Nephron (organoid): ENCODE measurements at regions not wholly inside any gene's neighbourhood (a gene's known extent, or its start where the extent isn't known, plus 50 kb on each side); places are given as distances from the start of the nearest gene placed in this dataset.
"Not testable (repeated sequence)": the region's sequence is repeated elsewhere in the genome, so short reads cannot be mapped to it uniquely, and the experiment has no call there.

ENCODE experiments used
- H3K27ac Mint-ChIP-seq, 3 experiments: 2 replicates each; pipeline ENCODE4 v1.8.0; 2020; ENCODE audit warnings: mixed read lengths in 3 of 3, mild to moderate bottlenecking in 2 of 3, moderate library complexity in 1 of 3
- H3K27me3 Mint-ChIP-seq: 2 replicates; pipeline ENCODE4 v1.8.0; 2021; ENCODE audit warnings: low read depth, mild to moderate bottlenecking, moderate library complexity, mixed read lengths
- H3K36me3 Mint-ChIP-seq: 2 replicates; pipeline ENCODE4 v1.8.0; 2020; ENCODE audit warnings: low read depth, mixed read lengths
- H3K4me1 Mint-ChIP-seq: 2 replicates; pipeline ENCODE4 v1.8.0; 2020; ENCODE audit warnings: mixed read lengths
- H3K4me3 Mint-ChIP-seq, 3 experiments: 2 replicates each; pipeline ENCODE4 v1.8.0; 2020; ENCODE audit warnings: mild to moderate bottlenecking in 3 of 3, mixed read lengths in 3 of 3, moderate library complexity in 2 of 3
- H3K9me3 Mint-ChIP-seq: 2 replicates; pipeline ENCODE4 v1.8.0; 2020; ENCODE audit warnings: mixed read lengths
- TF ChIP-seq, protein P1 (sequence below), 3 experiments: fragments of 200-600 bp; sonication (generic); IDR thresholded peaks; one replicate each; pipeline ENCODE4 v1.5.0; 2021; ENCODE audit warnings: antibody characterized with exemption in 3 of 3; ENCODE audit not compliant: unreplicated experiment in 3 of 3

- Mint-ChIP-seq H3K4me1 (no peaks in the 10 kb centered on the region), H3K4me3 (no peak overlapping the region), H3K36me3 (peaks cover 10% of the 10 kb centered on the region), H3K9me3 (peaks cover 49% of the 10 kb centered on the region), H3K27me3 (no peaks in the 10 kb centered on the region), H3K27ac (no peak overlapping the region)
- TF ChIP-seq, protein P1, sequence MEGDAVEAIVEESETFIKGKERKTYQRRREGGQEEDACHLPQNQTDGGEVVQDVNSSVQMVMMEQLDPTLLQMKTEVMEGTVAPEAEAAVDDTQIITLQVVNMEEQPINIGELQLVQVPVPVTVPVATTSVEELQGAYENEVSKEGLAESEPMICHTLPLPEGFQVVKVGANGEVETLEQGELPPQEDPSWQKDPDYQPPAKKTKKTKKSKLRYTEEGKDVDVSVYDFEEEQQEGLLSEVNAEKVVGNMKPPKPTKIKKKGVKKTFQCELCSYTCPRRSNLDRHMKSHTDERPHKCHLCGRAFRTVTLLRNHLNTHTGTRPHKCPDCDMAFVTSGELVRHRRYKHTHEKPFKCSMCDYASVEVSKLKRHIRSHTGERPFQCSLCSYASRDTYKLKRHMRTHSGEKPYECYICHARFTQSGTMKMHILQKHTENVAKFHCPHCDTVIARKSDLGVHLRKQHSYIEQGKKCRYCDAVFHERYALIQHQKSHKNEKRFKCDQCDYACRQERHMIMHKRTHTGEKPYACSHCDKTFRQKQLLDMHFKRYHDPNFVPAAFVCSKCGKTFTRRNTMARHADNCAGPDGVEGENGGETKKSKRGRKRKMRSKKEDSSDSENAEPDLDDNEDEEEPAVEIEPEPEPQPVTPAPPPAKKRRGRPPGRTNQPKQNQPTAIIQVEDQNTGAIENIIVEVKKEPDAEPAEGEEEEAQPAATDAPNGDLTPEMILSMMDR (IDR thresholded peaks at IDR 0.05; ENCODE audit: unreplicated experiment in 3 of 3) = no peak
These were observed 761.1 kb downstream of the TMEM121 start for GRCh38 chr14:106287506-106287905.

DNA sequence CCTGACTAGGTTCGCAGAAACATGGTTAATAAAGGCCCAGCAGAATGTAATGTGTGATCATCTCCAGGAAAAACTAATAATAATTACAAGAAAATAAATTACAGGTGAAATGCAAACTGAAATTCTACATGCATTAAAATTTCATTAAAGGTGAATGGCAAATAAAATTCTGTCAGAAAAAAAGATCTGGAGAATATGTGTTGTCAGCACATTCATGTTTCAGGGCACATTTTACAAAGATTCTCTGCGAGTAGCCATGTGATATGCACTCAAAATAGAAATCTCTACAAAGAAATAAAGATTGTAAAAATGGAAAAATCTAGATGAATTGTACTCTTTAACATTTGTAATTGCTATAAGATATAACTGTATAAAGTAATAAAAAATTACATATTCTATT, 765.2 kb downstream of the TMEM121 start:
- peaks cover 53% of the 10 kb centered on the region for H3K9me3 Mint-ChIP-seq
- no peaks in the 10 kb centered on the region for H3K4me1 Mint-ChIP-seq
- H3K27me3 Mint-ChIP-seq = no peaks in the 10 kb centered on the region
- TF ChIP-seq, protein P1 (IDR thresholded peaks at IDR 0.05; ENCODE audit: unreplicated experiment in 3 of 3) = no peak
- H3K36me3 Mint-ChIP-seq = peaks cover 10% of the 10 kb centered on the region
- no peak overlapping the region for H3K4me3 Mint-ChIP-seq
- no peak overlapping the region for H3K27ac Mint-ChIP-seq

DNA sequence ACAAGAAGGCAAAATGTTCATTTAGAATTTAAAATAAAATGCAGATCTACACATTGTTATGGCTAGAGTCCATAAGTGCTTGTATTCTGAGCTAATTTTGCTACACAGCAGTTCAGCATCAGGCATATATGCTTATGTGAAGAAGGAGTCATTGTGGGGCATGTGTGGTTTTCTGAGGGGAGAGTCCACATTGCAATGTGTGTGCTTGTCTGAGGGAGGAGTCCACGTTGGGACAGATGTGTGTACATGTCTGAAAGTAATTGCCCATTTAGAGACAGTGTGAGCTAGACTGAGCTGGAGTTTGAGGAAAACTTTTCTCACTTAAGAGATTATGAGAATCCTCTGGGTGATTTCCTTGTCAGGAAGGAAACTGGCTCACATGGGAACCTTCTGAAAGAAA, 767.9 kb downstream of the TMEM121 start:
- no peaks in the 10 kb centered on the region for H3K4me1 Mint-ChIP-seq
- TF ChIP-seq, protein P1 (IDR thresholded peaks at IDR 0.05; ENCODE audit: unreplicated experiment in 3 of 3) = no peak
- H3K4me3 Mint-ChIP-seq = no peak overlapping the region

GRCh38 chr14:106300951-106301510, 774.6 kb downstream of the TMEM121 start:
- H3K27ac Mint-ChIP-seq, H3K4me3 Mint-ChIP-seq, H3K36me3 Mint-ChIP-seq: not testable (repeated sequence)

More for the DNA sequence above, 767.9 kb downstream of the TMEM121 start:
- Mint-ChIP-seq H3K27ac (no peak overlapping the region), H3K9me3 (peaks cover 56% of the 10 kb centered on the region), H3K36me3 (peaks cover 6% of the 10 kb centered on the region), H3K27me3 (no peaks in the 10 kb centered on the region)

GRCh38 chr14:106301609-106302008, 775.2 kb downstream of the TMEM121 start:
- not testable (repeated sequence) for H3K4me3 Mint-ChIP-seq, H3K27me3 Mint-ChIP-seq, H3K36me3 Mint-ChIP-seq, H3K27ac Mint-ChIP-seq, H3K4me1 Mint-ChIP-seq
- H3K9me3 Mint-ChIP-seq = peaks cover 45% of the 10 kb centered on the region

More at GRCh38 chr14:106300951-106301510, 774.6 kb downstream of the TMEM121 start:
- H3K27me3 Mint-ChIP-seq, H3K4me1 Mint-ChIP-seq: not testable (repeated sequence)
- H3K9me3 Mint-ChIP-seq = peaks cover 46% of the 10 kb centered on the region

- Mint-ChIP-seq H3K27me3 (no peaks in the 10 kb centered on the region), H3K27ac (no peak overlapping the region), H3K9me3 (peaks cover 41% of the 10 kb centered on the region), H3K4me3 (no peak overlapping the region), H3K36me3 (no peaks in the 10 kb centered on the region), H3K4me1 (no peaks in the 10 kb centered on the region)
- TF ChIP-seq, protein P1 (IDR thresholded peaks at IDR 0.05; ENCODE audit: unreplicated experiment in 3 of 3) = no peak
These were observed 776.3 kb downstream of the TMEM121 start for GRCh38 chr14:106302661-106303060.

DNA sequence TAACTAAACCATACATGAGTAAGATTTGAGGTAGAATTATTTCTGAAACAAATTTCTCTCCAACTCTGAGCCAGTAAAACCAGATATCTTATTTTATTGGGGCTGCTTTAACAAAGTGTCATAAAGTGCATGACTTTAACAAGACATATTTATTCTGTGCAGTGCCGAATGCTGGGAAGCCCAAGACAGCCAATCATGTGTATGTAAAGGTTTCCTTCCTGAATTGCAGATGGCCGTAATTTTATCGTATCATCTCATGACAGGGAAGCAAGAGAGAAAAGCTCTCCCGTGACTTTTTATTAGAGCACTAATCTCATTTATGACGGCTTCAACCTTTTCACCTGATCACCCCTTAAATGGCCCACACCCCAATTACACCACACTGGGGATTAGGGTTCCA, 777.9 kb downstream of the TMEM121 start:
- TF ChIP-seq, protein P1 (IDR thresholded peaks at IDR 0.05; ENCODE audit: unreplicated experiment in 3 of 3) = no peak
- no peaks in the 10 kb centered on the region for H3K4me1 Mint-ChIP-seq

More for the DNA sequence above, 777.9 kb downstream of the TMEM121 start:
- Mint-ChIP-seq H3K9me3 (peaks cover 43% of the 10 kb centered on the region), H3K27me3 (no peaks in the 10 kb centered on the region), H3K36me3 (no peaks in the 10 kb centered on the region), H3K4me3 (no peak overlapping the region), H3K27ac (no peak overlapping the region)
